HL-60 (cell line): ENCODE measurements at regions not wholly inside any gene's neighbourhood (a gene's known extent, or its start where the extent isn't known, plus 50 kb on each side); places are given as distances from the start of the nearest gene placed in this dataset.

Source experiments
- CTCF ChIP-seq: IDR thresholded peaks from one replicate; pipeline ENCODE4 v1.5.1; 2011; ENCODE audit warnings: low read length, control low read depth, inconsistent platforms; ENCODE audit not compliant: insufficient read depth
- POLR2AphosphoS5 ChIP-seq: IDR thresholded peaks from 2 replicates; pipeline ENCODE4 v1.6.1; 2012; ENCODE audit warnings: low read depth
- REST ChIP-seq: IDR thresholded peaks from 2 replicates; pipeline ENCODE4 v1.6.1; 2012; ENCODE audit warnings: low read depth; ENCODE audit not compliant: insufficient replicate concordance
- SPI1 ChIP-seq: IDR thresholded peaks from 2 replicates; pipeline ENCODE4 v1.6.1; 2012; ENCODE audit warnings: low read depth, mild to moderate bottlenecking, borderline replicate concordance

GRCh38 chr2:53275743-53276142, 491.9 kb upstream of the CHAC2 start:
- no peak for TF ChIP-seq CTCF
- no peak for TF ChIP-seq SPI1
- TF ChIP-seq REST, result no peak
- TF ChIP-seq POLR2AphosphoS5, result no peak
